Stimulated activated CD4-positive, alpha-beta T cell treated with anti-CD3 and anti-CD28 coated beads, Interleukin-4, amount 100 ng/mL, for 48 hours (primary cell): ENCODE measurements at regions not wholly inside any gene's neighbourhood (a gene's known extent, or its start where the extent isn't known, plus 50 kb on each side); places are given as distances from the start of the nearest gene placed in this dataset.

Experiments
- DNase-seq, 2 donors: peaks; one replicate each; pipeline ENCODE4 v3.0.0-alpha.2; 2020; ENCODE audit warnings: low read depth in 2 of 2

- DNase-seq, result no peak
Observed at GRCh38 chr5:125499636-125500332, 753.3 kb upstream of the ZNF608 start.

DNA sequence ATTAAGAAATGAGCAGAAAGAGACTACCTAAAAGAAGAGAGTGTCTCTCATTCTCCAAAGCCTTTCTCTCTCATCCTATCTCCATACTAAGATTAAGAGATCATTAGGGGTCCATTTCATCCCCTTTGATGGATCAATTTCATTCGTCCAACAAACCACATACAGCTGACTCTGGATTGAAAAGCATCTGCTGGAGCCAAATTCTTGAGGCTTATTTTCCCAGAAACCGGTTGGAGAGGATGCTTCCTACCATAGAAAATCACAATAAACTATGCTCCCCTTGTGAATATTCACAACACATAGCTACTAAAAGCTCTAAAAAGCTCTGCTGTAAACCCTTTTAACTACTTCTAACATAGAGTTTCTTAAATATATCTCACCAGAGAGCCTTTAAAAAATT, 755.0 kb upstream of the ZNF608 start:
- no peak for DNase-seq

DNA sequence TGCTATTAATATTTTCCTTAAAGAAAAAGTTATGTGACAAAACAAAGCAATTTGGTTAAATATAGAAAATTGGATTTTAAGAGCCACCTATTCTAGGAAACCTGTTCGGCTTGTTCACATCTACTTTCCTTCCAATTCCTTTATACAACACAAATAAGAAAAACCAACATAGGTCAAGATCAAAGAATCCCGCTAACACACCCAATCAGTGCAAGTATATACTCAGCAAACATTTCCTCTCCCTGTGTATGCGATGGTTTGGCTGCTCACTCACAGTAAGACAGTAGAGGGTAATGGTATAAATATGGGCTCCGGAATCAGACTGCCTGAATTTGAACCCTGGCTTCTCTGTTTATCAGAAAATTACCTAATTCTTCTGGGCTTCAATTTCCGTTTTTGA, 757.5 kb upstream of the ZNF608 start:
- no peak for DNase-seq

DNA sequence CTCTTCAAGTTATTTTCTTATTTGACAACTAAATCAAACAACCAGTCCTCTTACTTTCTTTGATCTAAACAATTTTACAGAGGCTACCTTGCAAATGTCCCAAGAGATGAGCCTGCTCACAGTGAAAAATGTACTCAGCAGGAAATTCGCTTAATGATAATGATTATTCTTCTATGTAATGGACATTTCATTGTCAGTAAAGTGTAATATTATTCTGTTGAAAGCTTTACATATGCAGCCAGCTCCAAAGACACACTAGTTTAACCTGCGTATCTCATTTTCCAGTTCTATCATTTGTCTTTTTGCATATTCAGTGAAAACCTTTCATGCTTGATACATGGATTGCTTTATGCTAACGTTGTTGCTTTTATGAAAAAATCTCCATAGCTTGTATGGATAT, 758.7 kb upstream of the ZNF608 start:
- no peak for DNase-seq

DNA sequence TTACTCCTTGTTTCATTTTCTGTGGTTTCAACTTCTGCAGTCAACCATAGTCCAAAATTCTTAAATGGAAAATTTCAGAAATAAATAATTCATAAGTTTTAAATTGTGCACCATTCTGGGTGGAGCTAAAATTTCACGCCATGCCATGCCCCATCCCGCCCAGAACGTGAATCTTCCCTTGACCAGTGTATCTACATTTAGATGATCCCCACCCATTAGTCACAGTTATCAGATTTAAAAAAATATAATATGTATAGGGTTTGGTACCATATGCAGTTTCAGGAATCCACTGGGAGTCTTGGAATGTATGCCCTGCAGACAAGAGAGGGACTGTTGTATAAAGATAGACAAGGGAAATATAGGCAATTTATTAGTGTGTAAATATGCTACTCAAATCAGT, 759.7 kb upstream of the ZNF608 start:
- DNase-seq, result no peak

DNA sequence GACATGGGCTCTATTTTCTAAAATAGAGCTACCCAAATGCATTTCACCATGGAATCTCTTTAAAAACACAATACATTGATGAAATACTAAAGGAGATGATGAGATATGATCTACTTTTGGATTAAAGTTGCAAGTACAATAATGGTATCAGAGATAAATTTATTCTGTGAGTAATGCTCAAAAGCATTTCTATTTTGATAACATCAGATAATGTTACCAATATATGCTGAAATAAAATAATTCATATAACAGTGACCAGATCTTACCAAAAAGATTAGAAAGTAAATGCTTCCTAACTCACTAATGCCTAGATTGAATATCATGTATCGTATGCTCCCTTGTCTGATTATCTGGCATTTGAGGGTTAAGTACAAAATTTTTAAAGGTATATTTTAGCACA, 761.8 kb upstream of the ZNF608 start:
- no peak for DNase-seq

- DNase-seq, result no peak
Observed at GRCh38 chr5:125510651-125511050, 764.2 kb upstream of the ZNF608 start.

DNA sequence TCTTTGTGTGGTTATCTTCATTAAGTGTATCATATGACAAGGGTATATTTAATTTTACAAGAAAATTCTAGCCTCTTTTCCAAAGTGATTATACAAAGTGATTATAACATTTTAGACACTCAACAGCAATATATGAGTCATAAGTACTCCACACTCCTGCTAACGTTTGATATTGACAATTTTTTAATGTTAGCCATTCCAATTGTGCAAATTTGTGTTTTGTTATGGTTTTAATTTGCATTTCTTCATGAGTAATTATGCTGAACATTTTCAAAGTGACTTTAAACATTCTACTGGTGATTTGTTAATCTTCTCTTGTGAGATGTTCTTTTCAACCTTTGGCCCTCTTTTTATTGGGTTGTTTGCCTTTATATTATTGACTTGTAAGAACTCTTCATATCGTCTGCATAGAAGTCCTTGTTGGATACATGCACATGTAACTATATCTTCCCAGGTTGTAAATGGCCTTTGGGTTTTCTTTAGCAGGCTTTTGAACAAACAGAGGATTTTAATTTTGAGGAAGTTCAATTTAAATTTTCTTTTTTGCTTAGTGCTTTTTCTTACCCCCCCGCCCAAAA, 771.6 kb upstream of the ZNF608 start:
- no peak for DNase-seq

GRCh38 chr5:125521289-125521688, 774.9 kb upstream of the ZNF608 start:
- DNase-seq, result no peak

- no peak for DNase-seq
Observed at GRCh38 chr5:125525356-125525755, 778.9 kb upstream of the ZNF608 start.

DNA sequence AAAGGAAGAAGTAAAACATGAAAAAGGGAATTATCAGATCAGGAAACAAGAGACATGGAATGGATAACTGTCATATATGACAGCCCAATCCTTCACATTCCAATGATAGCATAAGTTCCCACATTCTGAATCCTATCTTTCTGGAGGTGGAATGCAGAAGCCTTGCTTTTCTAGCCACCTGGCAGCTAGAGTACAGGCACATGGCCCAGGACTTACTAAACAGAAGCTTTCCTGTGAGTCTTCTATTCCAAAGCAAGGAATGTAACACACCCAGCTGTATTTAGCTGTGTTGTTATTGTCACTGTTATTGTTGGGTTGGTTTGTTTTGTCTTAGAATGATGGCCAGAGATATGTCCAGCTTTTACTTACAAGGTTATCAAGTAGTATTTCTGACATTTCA, 780.5 kb upstream of the ZNF608 start:
- no peak for DNase-seq

DNA sequence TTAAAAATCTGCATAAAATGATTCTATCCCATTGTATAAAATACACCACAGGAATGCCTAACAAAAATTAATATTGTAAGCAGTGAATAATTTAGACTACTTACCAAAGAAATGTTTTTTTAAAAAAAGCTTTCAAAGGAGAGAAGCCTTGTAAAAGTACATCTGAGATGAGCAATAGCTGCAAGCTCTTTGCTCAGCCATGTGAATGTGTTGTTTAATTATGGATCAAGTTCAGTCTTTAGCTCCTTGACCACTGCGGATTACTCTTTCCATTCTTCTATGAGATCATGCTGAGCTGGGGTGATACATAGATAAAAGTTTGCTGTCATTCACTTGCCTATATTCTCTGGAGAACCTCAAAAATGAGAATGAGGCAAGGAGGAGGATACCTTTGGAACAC, 782.4 kb upstream of the ZNF608 start:
- DNase-seq, result no peak

GRCh38 chr5:125530833-125531615, 784.6 kb upstream of the ZNF608 start:
- DNase-seq, result no peak

DNA sequence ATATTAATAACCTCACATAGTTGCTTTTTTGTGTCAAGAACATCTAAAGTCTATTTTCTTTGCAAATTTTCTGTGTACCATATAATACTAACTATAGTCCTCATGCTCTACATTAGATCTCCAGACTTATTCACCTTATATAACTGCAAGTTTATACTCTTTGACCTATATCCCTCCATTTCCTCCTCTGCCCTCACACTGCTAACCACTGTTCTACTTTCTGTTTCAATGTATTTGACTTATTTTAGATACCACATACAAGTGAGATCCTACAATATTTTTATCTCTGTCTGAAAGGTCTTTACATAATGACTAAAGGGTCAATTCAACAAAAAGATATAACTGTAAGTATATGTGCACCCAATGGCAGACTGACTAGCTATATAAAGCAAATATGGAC, 789.7 kb upstream of the ZNF608 start:
- DNase-seq, result no peak

GRCh38 chr5:125536582-125536981, 790.1 kb upstream of the ZNF608 start:
- DNase-seq, result no peak

DNA sequence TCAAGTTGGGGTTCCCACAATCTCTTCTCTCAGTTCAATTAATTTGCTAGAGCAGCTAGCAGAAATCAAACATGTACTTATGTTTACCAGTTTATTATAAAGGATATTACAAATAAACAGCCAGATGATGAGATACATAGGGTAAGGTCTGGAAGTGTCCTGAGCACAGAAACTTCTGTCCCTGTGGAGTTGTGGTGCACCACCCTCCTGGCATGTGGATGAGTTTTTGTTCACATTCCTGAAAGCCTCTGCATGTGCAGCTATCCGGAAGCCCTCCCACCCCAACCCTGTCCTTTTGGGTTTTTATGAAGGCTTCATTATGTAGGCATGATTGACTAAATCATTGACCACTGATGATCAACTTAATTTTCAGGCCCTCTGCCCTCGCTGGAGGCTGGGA, 791.2 kb upstream of the ZNF608 start:
- no peak for DNase-seq

DNA sequence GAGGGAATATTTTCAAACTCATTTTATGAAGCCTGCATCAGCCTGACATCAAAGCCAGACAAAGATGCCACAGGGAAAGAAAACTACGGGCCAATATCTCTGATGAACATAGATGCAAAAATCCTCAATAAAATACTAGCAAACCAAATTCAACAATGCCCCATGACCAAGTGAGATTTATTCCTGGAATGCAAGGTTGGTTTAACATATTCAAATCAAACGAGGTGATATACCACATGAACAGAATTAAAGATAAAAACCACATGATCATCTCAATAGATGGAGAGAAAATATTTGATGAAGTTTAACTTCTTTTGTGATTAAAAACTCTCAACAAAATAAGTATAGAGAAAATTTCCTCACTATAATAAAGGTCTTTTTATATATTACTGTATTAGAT, 792.0 kb upstream of the ZNF608 start:
- no peak for DNase-seq

DNA sequence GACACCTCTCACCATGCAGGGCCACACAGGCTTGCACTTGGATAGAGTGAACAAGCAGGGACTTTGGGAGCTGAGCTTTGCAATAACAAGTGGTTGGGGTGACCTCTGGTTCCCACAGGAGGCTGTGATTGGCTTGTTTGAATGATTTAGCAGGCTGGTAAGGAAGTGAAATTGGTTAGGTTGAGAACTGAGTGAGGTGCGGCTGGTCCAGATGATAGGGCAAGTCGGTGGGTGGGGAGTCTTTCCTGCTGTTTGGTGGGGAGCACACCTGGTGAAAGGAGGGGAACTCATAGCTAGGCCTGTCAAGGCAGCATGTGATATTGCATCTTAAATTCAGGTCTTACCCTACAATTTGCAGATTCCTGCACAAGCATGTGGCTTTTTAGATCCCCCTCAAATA, 794.6 kb upstream of the ZNF608 start:
- DNase-seq, result no peak

- DNase-seq, result no peak
Observed at GRCh38 chr5:125549322-125549911, 803.0 kb upstream of the ZNF608 start.

DNA sequence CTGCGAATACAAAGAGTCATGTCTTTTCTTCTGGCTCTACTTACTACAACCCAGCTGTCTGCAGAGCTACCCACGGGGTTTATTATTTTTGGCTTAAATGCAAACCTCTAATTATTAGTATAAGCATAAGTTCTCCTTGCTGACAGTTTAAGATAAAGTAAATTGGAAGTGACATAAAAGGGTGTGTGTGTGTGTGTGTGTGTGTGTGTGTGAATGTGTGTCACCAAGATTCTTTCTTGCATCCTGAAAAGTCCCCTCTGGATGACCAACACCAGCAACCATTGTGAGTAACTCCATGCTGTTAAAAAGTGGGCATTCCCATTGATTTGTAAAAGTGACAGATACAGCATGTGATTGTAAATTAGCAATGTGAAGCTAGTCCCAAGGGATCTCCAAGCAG, 803.8 kb upstream of the ZNF608 start:
- DNase-seq, result no peak

DNA sequence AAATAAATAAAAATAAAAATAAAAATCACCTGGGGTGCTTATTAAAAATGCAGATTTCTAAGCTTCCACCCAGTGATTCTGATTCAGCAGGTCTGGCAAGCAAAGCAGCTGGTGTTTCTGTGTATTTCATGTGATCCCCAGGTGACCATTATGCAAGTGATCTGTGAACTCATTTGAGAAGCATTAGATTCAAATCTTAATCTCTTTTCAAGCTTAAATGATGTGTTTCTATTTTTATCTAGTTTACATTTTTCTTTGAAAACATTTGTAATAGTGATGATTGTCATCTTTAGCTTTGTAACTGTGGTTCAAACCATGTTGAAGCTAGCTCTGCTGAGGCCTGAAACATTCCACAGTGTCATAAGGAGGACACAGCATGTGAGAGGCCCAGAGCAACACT, 804.8 kb upstream of the ZNF608 start:
- no peak for DNase-seq

DNA sequence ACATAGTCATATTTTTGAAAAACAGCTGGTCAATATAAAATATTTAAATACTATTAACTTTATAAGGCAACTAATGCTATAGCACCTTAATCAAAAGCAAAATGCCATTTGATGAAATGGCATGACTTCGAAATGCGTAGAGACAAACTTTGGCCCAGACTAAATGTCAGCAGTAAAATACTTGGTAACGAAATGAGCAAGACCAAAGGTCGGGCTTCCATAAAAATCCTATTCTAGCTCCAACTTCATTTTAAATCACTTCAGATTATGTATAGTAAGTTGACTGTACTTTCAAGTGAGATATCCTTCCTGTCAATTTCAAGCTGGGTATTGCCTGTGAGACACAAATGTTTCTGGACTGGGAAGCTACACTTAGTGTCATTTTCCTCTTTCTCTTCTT, 805.4 kb upstream of the ZNF608 start:
- no peak for DNase-seq

- no peak for DNase-seq
Observed at GRCh38 chr5:125552486-125552885, 806.0 kb upstream of the ZNF608 start.
